Mesenchymal stem cell (in vitro differentiated cells and primary cell): ENCODE measurements at regions not wholly inside any gene's neighbourhood (a gene's known extent, or its start where the extent isn't known, plus 50 kb on each side); places are given as distances from the start of the nearest gene placed in this dataset.

Experiments used
- DNase-seq: peaks from one replicate; pipeline ENCODE4 v3.0.0-alpha.2; 2013
- H2AFZ ChIP-seq: one replicate; pipeline ENCODE4 v1.6.1; 2013; ENCODE audit warnings: low read depth, mild to moderate bottlenecking, control low read depth, inconsistent platforms, low read length, moderate library complexity
- H2AK5ac ChIP-seq: 2 replicates; pipeline ENCODE4 v1.6.1; 2013; ENCODE audit warnings: low read length, moderate library complexity, mild to moderate bottlenecking, inconsistent platforms; ENCODE audit not compliant: severe bottlenecking
- H2BK120ac ChIP-seq: one replicate; pipeline ENCODE4 v1.6.1; 2013; ENCODE audit warnings: low read depth, mild to moderate bottlenecking, inconsistent platforms, low read length, moderate library complexity
- H2BK12ac ChIP-seq, 2 experiments: one replicate each; pipeline ENCODE4 v1.6.1; 2013; ENCODE audit warnings: inconsistent platforms in 2 of 2, low read length in 2 of 2, mild to moderate bottlenecking in 2 of 2, moderate library complexity in 2 of 2, control low read depth in 1 of 2
- H2BK15ac ChIP-seq: one replicate; pipeline ENCODE4 v1.6.1; 2013; ENCODE audit warnings: mild to moderate bottlenecking, low read depth, inconsistent platforms; ENCODE audit not compliant: poor library complexity, severe bottlenecking
- H2BK5ac ChIP-seq: 2 replicates; pipeline ENCODE4 v1.6.1; 2013; ENCODE audit warnings: low read depth, mild to moderate bottlenecking, low read length, control low read depth, inconsistent platforms; ENCODE audit not compliant: poor library complexity, severe bottlenecking
- H3K14ac ChIP-seq, 2 experiments: one replicate each; pipeline ENCODE4 v1.6.1; 2013; ENCODE audit warnings: inconsistent platforms in 2 of 2, low read length in 2 of 2, control low read depth in 1 of 2, mild to moderate bottlenecking in 1 of 2, moderate library complexity in 1 of 2
- H3K18ac ChIP-seq, 2 experiments: one replicate each; pipeline ENCODE4 v1.6.1; 2013; ENCODE audit warnings: inconsistent platforms in 2 of 2, low read length in 2 of 2, control low read depth in 1 of 2, low read depth in 1 of 2, mild to moderate bottlenecking in 1 of 2
- H3K23ac ChIP-seq, 2 experiments: one replicate each; pipeline ENCODE4 v1.6.1; 2013; ENCODE audit warnings: inconsistent platforms in 2 of 2, low read length in 2 of 2, mild to moderate bottlenecking in 2 of 2, moderate library complexity in 2 of 2, control low read depth in 1 of 2
- H3K27ac ChIP-seq: 2 replicates; pipeline ENCODE4 v1.5.1; 2013; ENCODE audit warnings: mild to moderate bottlenecking, moderate library complexity, low read length, control low read depth, inconsistent platforms; ENCODE audit not compliant: poor library complexity, severe bottlenecking
- H3K27me3 ChIP-seq, 2 experiments: 2 replicates each; pipeline versions ENCODE4 v1.6.1 to v1.7.0; 2013; ENCODE audit warnings: low read length in 2 of 2, mild to moderate bottlenecking in 2 of 2, moderate library complexity in 2 of 2, control low read depth in 1 of 2, inconsistent platforms in 1 of 2; ENCODE audit not compliant: control insufficient read depth in 1 of 2, insufficient read depth in 1 of 2
- H3K36me3 ChIP-seq, 2 experiments: 2 replicates each; pipeline versions ENCODE4 v1.6.1 to v1.7.0; 2013; ENCODE audit warnings: low read length in 2 of 2, control low read depth in 1 of 2, inconsistent platforms in 1 of 2, low read depth in 1 of 2, mild to moderate bottlenecking in 1 of 2; ENCODE audit not compliant: insufficient read depth in 2 of 2, control insufficient read depth in 1 of 2
- H3K4ac ChIP-seq, 2 experiments: one replicate each; pipeline ENCODE4 v1.6.1; 2013; ENCODE audit warnings: inconsistent platforms in 2 of 2, low read length in 2 of 2, mild to moderate bottlenecking in 2 of 2, moderate library complexity in 2 of 2, control low read depth in 1 of 2, low read depth in 1 of 2
- H3K4me1 ChIP-seq: 2 replicates; pipeline ENCODE4 v1.6.1; 2013; ENCODE audit warnings: low read depth, low read length, control low read depth; ENCODE audit not compliant: control insufficient read depth, insufficient read depth
- H3K4me2 ChIP-seq: 2 replicates; pipeline ENCODE4 v1.6.1; 2013; ENCODE audit warnings: low read length, mild to moderate bottlenecking, inconsistent platforms; ENCODE audit not compliant: poor library complexity, severe bottlenecking
- H3K4me3 ChIP-seq, 2 experiments: 2 replicates each; pipeline versions ENCODE4 v1.5.1 to v1.7.0; 2013; ENCODE audit warnings: low read length in 2 of 2, mild to moderate bottlenecking in 2 of 2, control low read depth in 1 of 2, low read depth in 1 of 2; ENCODE audit not compliant: insufficient read depth in 1 of 2
- H3K79me1 ChIP-seq: replicated peaks from 2 replicates; pipeline ENCODE4 v1.6.1; 2013; ENCODE audit warnings: mild to moderate bottlenecking, control low read depth, low read length, inconsistent platforms; ENCODE audit not compliant: poor library complexity, severe bottlenecking
- H3K9ac ChIP-seq: 2 replicates; pipeline ENCODE4 v1.7.0; 2013; ENCODE audit warnings: mild to moderate bottlenecking, low read length, moderate library complexity
- H3K9me3 ChIP-seq: 2 replicates; pipeline ENCODE4 v1.7.0; 2013; ENCODE audit warnings: mild to moderate bottlenecking, low read length; ENCODE audit not compliant: control insufficient read depth
- H4K8ac ChIP-seq: one replicate; pipeline ENCODE4 v1.6.1; 2013; ENCODE audit warnings: inconsistent platforms, mild to moderate bottlenecking, low read length, moderate library complexity
- H4K91ac ChIP-seq: one replicate; pipeline ENCODE4 v1.6.1; 2013; ENCODE audit warnings: mild to moderate bottlenecking, low read length, inconsistent platforms
- WGBS: methylation state at CpG from one replicate; pipeline ENCODE4 v1.1.7; 2013; ENCODE audit warnings: mixed read lengths; 5-methylcytosine and 5-hydroxymethylcytosine counted together

DNA sequence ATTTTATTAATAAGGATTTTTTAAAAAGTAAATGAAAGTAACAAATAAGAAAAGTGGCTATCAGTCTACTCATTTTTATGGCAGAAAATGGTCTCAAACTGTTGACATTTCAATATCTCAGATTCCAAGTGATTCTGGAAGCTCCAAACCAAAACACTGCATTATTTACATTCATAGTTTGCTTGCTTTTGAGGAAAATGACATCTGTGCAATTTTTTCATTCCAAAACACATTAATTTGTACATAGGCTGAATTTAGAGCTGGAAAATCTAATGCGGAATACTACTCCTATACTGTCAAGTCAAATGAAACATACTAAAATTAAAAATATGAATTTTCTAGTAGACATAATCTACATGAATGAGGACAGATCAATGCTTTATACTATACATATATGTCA is 1047.6 kb downstream of the CDH9 start:
- Histone ChIP-seq H3K23ac (no peak overlapping the region), H3K4me2 (no peak overlapping the region), H3K36me3 (no peaks in the 10 kb centered on the region), H3K14ac (no peak overlapping the region), H2BK5ac (no peak overlapping the region), H3K79me1 (no peaks in the 10 kb centered on the region), H4K8ac (no peak overlapping the region), H3K27me3 (no peaks in the 10 kb centered on the region), H2BK15ac (no peak overlapping the region), H2BK12ac (no peak overlapping the region), H3K9ac (no peak overlapping the region), H3K9me3 (no peaks in the 10 kb centered on the region), H3K4ac (no peak overlapping the region), H2AK5ac (no peak overlapping the region), H2BK120ac (no peak overlapping the region), H3K18ac (no peak overlapping the region), H3K27ac (no peak overlapping the region), H3K4me3 (no peak overlapping the region), H3K4me1 (no peaks in the 10 kb centered on the region), H4K91ac (no peak overlapping the region), H2AFZ (no peak overlapping the region)
- no CpG with 5 or more reads among the region's 1 CpG for WGBS
- DNase-seq = no peak

DNA sequence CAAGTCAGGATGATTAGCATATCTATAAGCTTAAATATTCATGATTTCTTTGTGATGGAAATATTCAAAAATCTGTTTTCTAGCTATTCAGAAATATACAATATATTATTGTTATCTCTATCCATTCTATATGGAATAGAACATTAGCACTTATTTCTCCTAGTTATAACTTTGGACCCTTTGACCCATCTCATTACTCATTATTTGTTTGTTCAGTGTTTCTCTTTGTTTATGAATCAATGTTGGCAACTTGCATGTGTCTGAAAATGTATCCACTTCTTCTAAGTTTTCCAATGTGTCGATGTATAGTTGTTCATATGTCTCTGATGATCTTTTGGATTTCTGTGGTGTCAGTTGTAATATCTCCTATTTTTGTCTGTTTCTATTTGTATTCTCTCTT is 1059.3 kb downstream of the CDH9 start:
- no peak overlapping the region for H3K4me2 ChIP-seq
- H3K14ac ChIP-seq = no peak overlapping the region
- WGBS = no CpG with 5 or more reads among the region's 1 CpG
- no peak overlapping the region for H2BK5ac ChIP-seq
- H3K36me3 ChIP-seq = no peaks in the 10 kb centered on the region
- H4K91ac ChIP-seq = no peak overlapping the region
- H2AK5ac ChIP-seq = no peak overlapping the region
- no peaks in the 10 kb centered on the region for H3K27me3 ChIP-seq
- no peak overlapping the region for H3K4ac ChIP-seq
- H3K79me1 ChIP-seq = no peaks in the 10 kb centered on the region
- H2BK12ac ChIP-seq = no peak overlapping the region
- H2AFZ ChIP-seq = no peak overlapping the region
- H2BK120ac ChIP-seq = no peak overlapping the region
- no peaks in the 10 kb centered on the region for H3K4me1 ChIP-seq
- no peak overlapping the region for H3K18ac ChIP-seq
- no peak overlapping the region for H4K8ac ChIP-seq
- no peak for DNase-seq
- peaks cover 12% of the 10 kb centered on the region for H3K9me3 ChIP-seq
- no peak overlapping the region for H2BK15ac ChIP-seq
- no peak overlapping the region for H3K23ac ChIP-seq
- no peak overlapping the region for H3K9ac ChIP-seq
- no peak overlapping the region for H3K4me3 ChIP-seq
- no peak overlapping the region for H3K27ac ChIP-seq

DNA sequence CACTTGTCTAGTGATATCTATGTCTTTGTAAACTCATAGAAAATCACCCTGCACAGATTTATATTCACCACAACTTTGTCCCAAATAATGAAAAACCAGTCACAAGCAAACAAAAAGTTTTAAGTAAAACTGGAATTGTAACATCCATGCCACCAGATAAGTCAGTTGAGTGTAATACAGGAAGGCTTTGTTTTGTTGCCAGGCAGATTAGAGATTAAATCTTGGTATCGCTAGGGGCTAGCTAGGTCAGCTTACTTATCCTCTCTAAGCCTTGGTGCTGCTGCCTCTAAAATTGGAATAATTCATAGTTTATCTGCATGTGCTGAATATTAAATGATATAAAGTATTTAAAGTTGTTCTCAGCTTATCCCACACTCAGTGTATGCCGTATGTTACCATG is 1062.5 kb downstream of the CDH9 start:
- 88% methylated on average over 1 of the region's 2 CpGs for WGBS

DNA sequence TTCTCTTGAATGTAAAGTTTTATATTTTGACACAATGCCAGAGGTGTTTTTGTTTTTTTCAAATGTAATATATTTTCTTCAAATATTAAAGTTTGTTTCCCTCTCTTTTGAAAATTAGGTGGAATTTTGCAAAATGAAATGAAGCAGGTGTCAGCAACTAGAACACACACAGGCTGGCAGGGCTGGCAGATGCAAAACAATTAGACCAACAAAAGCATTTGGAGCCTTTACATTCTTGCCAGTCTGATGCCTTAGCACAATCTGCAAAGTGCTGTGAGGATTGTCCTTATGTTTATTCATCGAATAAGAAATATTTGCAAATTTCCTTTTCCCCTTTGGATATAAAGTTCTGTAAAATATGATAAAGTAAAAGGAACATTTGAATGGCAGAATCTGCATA is 1063.9 kb downstream of the CDH9 start:
- Histone ChIP-seq H4K91ac (no peak overlapping the region), H3K9me3 (no peaks in the 10 kb centered on the region), H2BK12ac (no peak overlapping the region), H3K14ac (no peak overlapping the region), H3K27ac (no peak overlapping the region), H3K27me3 (no peaks in the 10 kb centered on the region), H3K4me2 (no peak overlapping the region), H4K8ac (no peak overlapping the region), H2BK120ac (no peak overlapping the region), H3K79me1 (no peaks in the 10 kb centered on the region), H2BK15ac (no peak overlapping the region), H3K18ac (no peak overlapping the region), H3K4ac (no peak overlapping the region), H3K23ac (no peak overlapping the region), H2BK5ac (no peak overlapping the region), H3K9ac (no peak overlapping the region), H2AK5ac (no peak overlapping the region), H3K4me3 (no peak overlapping the region), H2AFZ (no peak overlapping the region), H3K4me1 (no peaks in the 10 kb centered on the region), H3K36me3 (no peaks in the 10 kb centered on the region)
- no peak for DNase-seq
- no CpG with 5 or more reads among the region's 1 CpG for WGBS

More for the DNA sequence above, 1062.5 kb downstream of the CDH9 start:
- Histone ChIP-seq H4K8ac (no peak overlapping the region), H2BK120ac (no peak overlapping the region), H2AK5ac (no peak overlapping the region), H2AFZ (no peak overlapping the region), H2BK15ac (no peak overlapping the region), H3K4ac (no peak overlapping the region), H3K79me1 (no peaks in the 10 kb centered on the region), H3K4me3 (no peak overlapping the region), H3K27me3 (no peaks in the 10 kb centered on the region), H3K9me3 (peaks cover 3% of the 10 kb centered on the region), H3K36me3 (no peaks in the 10 kb centered on the region), H3K18ac (no peak overlapping the region), H3K4me2 (no peak overlapping the region), H4K91ac (no peak overlapping the region), H3K23ac (no peak overlapping the region), H3K14ac (no peak overlapping the region), H3K9ac (no peak overlapping the region), H3K4me1 (no peaks in the 10 kb centered on the region), H3K27ac (no peak overlapping the region), H2BK12ac (no peak overlapping the region), H2BK5ac (no peak overlapping the region)
- DNase-seq = no peak
